ENCODE measurements at regions not wholly inside any gene's neighbourhood (a gene's known extent, or its start where the extent isn't known, plus 50 kb on each side); places are given as distances from the start of the nearest gene placed in this dataset.

DNA sequence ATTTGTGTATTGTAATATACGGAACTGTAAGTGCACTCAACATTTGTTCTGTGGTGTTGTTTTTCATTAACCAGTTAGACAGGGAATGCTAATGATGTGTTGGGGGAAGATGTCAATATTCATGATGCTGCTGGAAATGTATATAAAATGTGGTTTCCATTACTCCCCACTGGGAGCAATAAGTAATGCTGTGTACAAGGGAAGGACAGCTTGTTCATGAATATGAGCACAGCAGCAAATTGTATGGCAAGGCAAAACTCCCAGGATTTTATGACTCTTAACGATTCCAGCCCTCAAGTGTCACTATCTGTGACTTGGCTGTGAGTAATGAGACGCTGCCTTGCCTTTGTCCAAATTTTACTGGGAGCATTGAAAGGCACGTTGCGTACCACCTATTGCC, 312.4 kb upstream of the DDX18 start:
- TF ChIP-seq POLR2A (IDR thresholded peaks at IDR 0.05; ENCODE audit: low read depth, low read length), result no peak
- no peak for TF ChIP-seq POLR2AphosphoS5 (IDR thresholded peaks at IDR 0.05; ENCODE audit: low read depth, low read length)
- no peak for TF ChIP-seq TAF1 (IDR thresholded peaks at IDR 0.05; ENCODE audit: borderline replicate concordance, low read depth, low read length)
